HCT116 (cell line): ENCODE measurements at regions not wholly inside any gene's neighbourhood (a gene's known extent, or its start where the extent isn't known, plus 50 kb on each side); places are given as distances from the start of the nearest gene placed in this dataset.

Experiments used
- TF ChIP-seq, protein P1 (sequence below), 3 experiments: fragments of 200-600 bp in 1 of 3; sonication (generic) in 1 of 3; IDR thresholded peaks in 2 of 3; conservative IDR thresholded peaks in 1 of 3; 2 replicates each; pipeline ENCODE4 v1.5.1; 2012 to 2017; ENCODE audit warnings: low read depth in 2 of 3, low read length in 2 of 3, antibody characterized with exemption in 1 of 3, borderline replicate concordance in 1 of 3, control low read depth in 1 of 3, mild to moderate bottlenecking in 1 of 3, mixed read lengths in 1 of 3, mixed run types in 1 of 3, moderate library complexity in 1 of 3; ENCODE audit not compliant: insufficient read depth in 1 of 3
- TF ChIP-seq, protein P2 (sequence below): IDR thresholded peaks from 2 replicates; pipeline ENCODE4 v1.6.1; 2012; ENCODE audit warnings: low read depth

GRCh38 chr1:56000424-56000823, 578.9 kb downstream of the PLPP3 start:
- TF ChIP-seq, protein P1, sequence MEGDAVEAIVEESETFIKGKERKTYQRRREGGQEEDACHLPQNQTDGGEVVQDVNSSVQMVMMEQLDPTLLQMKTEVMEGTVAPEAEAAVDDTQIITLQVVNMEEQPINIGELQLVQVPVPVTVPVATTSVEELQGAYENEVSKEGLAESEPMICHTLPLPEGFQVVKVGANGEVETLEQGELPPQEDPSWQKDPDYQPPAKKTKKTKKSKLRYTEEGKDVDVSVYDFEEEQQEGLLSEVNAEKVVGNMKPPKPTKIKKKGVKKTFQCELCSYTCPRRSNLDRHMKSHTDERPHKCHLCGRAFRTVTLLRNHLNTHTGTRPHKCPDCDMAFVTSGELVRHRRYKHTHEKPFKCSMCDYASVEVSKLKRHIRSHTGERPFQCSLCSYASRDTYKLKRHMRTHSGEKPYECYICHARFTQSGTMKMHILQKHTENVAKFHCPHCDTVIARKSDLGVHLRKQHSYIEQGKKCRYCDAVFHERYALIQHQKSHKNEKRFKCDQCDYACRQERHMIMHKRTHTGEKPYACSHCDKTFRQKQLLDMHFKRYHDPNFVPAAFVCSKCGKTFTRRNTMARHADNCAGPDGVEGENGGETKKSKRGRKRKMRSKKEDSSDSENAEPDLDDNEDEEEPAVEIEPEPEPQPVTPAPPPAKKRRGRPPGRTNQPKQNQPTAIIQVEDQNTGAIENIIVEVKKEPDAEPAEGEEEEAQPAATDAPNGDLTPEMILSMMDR (IDR thresholded peaks at IDR 0.05 in 2 of 3, conservative IDR thresholded peaks at IDR 0.05 in 1 of 3; ENCODE audit: borderline replicate concordance in 1 of 3, insufficient read depth in 1 of 3, low read depth in 2 of 3, low read length in 2 of 3): no peak
- TF ChIP-seq, protein P2, sequence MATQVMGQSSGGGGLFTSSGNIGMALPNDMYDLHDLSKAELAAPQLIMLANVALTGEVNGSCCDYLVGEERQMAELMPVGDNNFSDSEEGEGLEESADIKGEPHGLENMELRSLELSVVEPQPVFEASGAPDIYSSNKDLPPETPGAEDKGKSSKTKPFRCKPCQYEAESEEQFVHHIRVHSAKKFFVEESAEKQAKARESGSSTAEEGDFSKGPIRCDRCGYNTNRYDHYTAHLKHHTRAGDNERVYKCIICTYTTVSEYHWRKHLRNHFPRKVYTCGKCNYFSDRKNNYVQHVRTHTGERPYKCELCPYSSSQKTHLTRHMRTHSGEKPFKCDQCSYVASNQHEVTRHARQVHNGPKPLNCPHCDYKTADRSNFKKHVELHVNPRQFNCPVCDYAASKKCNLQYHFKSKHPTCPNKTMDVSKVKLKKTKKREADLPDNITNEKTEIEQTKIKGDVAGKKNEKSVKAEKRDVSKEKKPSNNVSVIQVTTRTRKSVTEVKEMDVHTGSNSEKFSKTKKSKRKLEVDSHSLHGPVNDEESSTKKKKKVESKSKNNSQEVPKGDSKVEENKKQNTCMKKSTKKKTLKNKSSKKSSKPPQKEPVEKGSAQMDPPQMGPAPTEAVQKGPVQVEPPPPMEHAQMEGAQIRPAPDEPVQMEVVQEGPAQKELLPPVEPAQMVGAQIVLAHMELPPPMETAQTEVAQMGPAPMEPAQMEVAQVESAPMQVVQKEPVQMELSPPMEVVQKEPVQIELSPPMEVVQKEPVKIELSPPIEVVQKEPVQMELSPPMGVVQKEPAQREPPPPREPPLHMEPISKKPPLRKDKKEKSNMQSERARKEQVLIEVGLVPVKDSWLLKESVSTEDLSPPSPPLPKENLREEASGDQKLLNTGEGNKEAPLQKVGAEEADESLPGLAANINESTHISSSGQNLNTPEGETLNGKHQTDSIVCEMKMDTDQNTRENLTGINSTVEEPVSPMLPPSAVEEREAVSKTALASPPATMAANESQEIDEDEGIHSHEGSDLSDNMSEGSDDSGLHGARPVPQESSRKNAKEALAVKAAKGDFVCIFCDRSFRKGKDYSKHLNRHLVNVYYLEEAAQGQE: no peak
